ENCODE measurements at regions not wholly inside any gene's neighbourhood (a gene's known extent, or its start where the extent isn't known, plus 50 kb on each side); places are given as distances from the start of the nearest gene placed in this dataset.
A peak's percentile ranks its signal among the peaks of the same experiment; 100 is the strongest.
"Not testable (repeated sequence)": the region's sequence is repeated elsewhere in the genome, so short reads cannot be mapped to it uniquely, and the experiment has no call there.

DNA sequence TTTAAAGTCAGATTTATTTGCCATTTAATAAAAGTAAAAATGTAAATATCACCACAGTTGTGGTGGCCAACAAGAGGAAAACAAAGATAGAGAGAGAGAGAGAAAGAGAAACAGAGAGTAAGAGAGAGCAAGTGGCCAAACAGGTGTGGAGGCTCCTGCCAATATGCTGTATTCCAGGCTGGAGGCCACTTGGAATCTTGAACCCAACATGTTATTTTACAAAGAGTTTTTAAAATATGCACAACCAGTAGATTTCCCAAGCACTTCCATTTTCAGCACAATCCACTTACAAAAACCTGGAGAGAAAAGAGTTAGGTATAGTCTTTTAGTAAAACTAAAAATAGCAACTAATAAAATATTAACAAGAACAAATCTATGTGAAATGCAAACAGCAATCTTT, 1323.1 kb upstream of the CITED2 start:
- DNase-seq (ENCODE audit: low read depth in 2 of 2), result no peak

DNA sequence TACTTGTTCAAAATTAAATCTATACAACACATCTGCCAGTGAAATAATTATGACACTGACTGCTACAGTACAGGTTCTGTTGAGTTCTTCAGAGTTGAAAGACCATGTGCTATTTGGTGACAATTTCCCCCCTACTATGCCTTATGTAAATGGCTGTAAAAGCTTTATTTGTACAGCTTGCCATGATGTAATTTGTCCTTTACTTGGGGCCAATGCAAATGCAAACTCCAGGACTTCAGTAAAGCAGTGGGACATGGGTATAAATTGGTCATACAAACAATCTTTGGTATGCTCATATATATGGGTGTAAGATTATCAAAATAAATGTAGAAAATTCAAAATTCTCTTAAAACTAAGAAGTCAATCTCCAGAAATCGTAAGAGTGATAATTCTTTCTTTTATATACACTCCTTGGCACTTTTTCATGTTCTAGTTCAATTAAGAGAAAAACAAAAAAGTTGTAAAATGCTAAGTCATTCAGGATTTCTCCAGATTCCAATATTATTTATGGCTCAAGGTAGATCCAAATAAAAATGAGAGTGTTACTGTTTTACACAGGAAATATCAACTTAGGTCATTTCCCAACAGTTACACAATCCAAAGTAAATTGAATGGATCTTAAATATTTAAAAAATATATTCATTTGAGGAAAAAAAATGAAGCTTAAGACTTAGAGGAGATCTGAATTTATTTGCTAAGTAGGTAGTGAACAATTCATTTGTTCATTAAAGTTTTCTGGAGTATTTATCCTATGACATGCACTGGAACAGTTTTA, 1310.5 kb upstream of the CITED2 start:
- DNase-seq (ENCODE audit: low read depth in 2 of 2), result peak; percentile 53 to 61

DNA sequence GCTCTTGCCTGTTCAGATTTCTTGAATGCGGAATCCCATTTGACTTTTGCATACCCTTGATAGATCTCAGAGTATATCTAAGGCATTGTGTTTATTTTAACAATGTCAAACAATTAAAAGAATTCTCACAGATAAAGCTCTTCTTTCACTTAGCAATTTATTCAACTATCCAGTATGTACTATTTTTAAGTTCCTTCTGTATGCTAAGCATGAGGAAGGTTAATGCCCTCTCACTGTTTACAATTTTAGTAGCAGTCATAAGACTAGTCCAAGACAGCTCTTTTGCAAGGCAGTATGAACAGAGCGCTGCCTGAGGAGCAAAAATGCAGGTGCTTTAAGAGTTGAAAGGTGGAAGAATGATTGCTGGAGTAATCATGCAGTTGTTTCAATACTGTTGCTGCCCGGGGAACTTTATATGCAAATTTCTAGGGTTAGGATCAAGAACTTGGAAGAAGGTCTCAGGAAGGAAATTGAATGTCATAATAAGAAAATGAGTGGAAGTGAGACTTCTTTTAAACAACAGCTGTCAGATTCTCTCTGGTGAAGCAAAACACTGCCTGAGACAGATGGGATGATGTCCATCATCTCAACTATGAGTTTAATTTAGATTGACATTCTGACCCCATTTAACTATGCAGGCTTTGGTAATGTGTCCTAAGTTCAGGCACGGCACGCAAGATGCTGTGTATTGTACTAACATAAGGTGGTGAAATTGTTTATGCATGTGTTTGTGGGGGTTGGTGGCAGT, 1303.5 kb upstream of the CITED2 start:
- DNase-seq (ENCODE audit: low read depth in 2 of 2), result peak in 1 of 2 donors; percentile 55

DNA sequence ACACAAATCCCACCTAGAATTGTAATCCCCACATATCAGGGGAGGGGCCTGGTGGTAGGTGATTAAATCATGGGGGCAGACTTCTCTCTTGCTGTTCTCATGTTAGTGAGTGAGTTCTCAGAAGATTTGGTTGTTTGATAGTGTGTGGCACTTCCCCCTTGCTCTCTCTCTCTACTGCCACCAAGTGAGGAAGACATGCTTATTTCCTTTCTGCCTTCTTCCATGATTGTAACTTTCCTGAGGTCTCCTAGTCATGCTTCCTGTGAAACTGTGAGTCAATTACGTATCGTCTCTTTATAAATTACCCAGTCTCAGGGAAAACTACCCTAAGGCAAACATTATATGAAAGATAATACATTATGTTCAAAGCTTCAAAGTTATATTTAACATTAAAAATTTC, 1297.5 kb upstream of the CITED2 start:
- peak in 1 of 2 donors; percentile 46 for DNase-seq (ENCODE audit: low read depth in 2 of 2)

DNA sequence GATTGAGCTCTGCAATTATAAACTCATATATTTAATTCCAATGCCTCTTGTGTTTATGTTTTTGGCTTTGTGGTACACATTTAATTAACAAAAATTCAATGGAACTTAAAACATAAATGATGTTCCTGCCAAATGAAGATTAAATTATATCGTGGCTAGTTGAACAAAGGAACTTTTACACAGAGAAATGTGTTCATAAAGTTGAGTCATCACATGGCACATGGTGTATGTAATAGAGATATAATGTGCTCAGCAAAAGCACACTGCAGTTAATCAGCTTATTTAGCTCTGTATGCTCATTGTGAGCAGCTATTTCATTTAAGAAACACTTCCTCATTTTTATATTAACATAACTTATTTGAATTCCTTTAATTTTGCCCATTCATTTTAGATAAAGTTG, 1295.6 kb upstream of the CITED2 start:
- no peak for DNase-seq (ENCODE audit: low read depth in 2 of 2)

DNA sequence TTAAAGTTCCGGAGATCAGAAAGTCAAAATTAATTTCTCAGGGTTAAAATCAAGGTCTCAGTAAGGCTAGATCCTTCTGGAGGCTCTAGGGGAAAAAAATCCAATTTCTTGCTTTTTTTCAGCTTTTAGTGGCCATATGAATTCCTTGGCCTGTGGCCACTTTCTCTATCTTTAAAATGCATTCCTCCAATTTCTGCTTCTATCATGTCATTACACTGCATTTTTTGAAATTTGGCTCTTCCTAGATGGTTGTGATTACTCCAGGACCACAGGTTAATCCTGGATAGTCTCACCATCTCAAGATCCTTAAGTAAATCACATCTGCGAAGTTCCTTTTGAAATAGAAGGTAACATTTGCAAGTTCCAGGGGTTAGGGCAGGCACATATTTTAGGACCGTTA, 1294.9 kb upstream of the CITED2 start:
- DNase-seq (ENCODE audit: low read depth in 2 of 2), result no peak

DNA sequence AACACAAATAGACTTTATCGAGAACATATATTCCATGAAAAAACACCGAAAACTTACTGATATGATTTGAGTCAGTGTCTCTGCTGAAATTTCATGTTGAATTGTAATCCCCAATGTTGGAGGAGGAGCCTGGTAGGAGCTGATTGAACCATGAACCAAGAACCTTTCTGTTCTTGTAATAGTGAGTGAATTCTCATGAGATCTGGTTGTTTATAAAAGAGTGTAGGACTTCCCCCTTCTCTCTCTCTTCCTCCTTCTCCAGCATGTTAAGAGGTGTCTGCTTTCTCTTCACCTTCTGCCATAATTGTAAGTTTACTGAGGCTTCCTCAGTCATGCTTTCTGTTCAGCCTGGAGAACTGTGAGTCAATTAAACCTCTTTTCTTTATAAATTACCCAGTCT, 1289.3 kb upstream of the CITED2 start:
- DNase-seq (ENCODE audit: low read depth in 2 of 2), result no peak

DNA sequence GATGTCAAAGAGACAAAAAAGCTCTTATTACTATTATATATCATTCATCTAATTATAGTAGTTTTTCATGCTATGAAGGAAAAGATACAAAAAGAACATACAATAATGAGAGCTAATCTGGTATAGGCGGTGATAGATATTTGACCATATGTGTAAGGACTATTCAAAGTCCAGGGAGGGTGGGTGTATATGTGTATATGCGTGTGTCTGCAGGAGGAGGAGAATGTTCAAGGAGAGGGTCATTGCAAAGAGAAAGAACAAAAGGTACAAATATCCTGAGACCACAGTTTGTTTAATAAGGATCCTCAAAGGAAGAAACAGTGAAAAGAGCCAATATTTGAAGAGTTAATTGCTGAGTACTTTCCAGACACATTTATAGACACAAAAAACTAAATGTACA, 1288.6 kb upstream of the CITED2 start:
- DNase-seq (ENCODE audit: low read depth in 2 of 2), result peak in 1 of 2 donors; percentile 2

DNA sequence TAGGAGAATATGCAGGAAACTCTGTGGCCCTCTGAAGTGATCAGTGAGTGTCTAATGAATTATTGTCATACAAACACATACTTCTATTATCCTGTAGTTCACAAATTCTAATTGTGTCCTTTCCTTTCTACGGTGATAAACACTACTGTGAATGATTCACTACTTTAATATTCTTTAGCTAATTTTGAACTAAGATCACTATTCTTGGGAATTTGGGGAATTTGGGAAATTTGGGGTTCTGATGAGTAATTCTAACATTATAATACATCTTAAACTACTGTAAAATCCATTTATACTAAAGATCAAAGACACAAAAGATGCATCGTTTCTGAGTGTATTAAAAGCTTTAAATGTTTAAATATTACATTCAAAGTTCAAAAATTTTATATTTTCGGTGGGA, 1287.2 kb upstream of the CITED2 start:
- no peak for DNase-seq (ENCODE audit: low read depth in 2 of 2)

DNA sequence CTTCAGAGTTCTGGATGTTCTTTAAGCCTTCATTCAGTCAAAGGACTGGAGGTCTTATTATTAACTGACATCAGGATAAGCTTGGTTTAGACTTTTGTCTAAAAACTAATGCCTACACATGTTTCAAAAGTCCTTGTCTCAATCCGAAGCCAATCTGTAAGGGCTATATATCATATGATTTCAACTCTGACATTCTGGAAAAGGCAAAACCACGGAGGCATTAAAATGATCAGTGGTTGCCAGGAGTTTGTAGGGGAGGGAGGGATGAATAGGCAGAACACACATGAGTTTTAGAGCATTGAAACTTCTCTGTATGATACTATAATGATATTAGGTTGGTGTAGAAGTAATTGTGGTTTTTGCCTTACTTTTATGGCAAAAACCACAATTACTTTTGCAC, 1285.8 kb upstream of the CITED2 start:
- no peak for DNase-seq (ENCODE audit: low read depth in 2 of 2)

DNA sequence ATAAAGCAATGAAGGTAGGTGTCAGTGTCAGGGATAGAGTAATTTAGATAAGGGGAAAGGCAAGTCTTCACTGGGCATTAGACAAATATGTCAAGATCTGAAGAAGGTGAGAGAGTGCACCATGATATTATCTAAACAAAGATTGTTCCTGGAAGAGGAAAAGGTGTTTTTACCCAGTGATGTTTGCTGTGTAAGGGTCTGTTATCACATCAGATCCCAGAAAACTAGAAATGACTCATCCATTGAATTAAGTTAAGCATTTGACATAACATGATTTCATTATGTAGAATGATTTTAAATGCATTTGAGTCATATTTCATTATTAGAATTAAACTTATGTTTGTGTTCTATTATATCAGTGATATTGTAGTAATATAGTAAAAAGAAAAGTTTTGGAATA, 1279.5 kb upstream of the CITED2 start:
- DNase-seq (ENCODE audit: low read depth in 2 of 2), result peak in 1 of 2 donors; percentile 23

DNA sequence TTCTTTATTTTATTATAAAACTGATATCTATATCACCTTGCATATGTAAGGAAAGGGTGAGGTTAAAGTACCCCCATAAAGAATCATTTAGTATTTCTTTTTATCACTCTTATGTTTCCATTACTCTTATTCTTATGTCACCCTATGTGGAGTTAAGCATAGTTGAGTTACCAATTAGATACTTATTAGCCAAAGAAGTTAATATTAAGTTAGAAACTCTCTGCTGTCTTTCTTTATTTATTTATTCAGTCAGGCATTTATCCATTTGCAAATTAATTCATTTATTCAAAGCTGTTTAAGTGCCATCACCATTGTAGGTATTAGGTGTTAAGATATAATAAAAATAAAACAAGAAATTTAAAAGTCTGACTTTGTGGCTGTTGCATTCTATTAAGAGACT, 1279.1 kb upstream of the CITED2 start:
- DNase-seq (ENCODE audit: low read depth in 2 of 2), result no peak

DNA sequence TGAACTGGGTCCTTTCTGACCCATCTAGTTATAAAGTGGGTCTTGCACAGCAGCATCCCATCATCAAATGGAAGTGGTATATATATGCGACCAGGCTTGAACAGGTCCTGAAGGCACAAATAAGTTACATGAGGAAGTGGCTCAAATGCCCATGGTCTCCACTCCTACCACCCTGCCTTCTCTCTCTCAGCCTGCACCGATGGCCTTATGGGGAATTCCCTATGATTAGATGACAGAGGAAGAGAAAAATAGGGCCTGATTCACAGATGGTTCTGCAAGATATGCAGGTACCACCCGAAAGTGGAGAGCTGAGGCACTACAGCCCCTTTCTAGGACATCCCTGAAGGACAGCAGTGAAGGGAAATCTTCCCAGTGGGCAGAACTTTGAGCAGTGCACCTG, 1275.1 kb upstream of the CITED2 start:
- not testable (repeated sequence) for DNase-seq (ENCODE audit: low read depth in 2 of 2)

DNA sequence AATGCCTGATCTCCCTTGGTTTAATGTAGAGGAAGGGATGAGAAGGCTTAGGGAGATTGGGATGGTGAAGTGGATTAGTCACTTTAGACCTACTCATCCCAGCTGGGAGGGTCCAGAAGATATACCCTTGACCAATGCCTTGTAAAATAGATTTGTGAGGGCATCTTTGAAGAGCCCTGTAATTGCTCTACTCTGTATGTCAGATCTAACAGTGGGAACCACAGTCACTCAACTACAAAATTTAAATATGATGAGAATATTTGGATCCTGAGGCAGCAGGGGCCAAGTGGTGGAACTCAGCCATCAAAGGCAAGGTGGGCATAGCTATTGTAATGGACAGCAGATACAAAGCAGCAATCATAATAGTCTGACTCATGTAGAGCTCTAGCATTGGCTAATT, 1272.9 kb upstream of the CITED2 start:
- not testable (repeated sequence) for DNase-seq (ENCODE audit: low read depth in 2 of 2)

DNA sequence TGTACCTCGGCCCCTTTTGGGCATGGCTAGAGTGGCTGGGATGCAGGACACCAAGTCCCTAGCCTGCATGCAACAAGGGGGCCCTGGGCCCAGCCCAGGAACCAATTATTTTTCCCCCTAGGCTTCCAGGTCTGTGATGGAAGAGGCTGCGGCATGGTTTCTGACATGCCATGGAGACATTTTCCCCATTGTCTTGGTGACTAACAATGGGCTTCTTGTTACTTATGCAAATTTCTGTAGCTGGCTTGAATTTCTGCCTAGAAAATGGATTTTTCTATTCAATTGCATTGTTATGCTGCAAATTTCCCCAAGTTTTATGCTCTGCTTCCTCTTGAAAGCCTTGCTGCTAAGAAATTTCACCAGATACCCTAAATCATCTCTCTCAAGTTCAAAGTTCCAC, 1269.6 kb upstream of the CITED2 start:
- DNase-seq (ENCODE audit: low read depth in 2 of 2), result no peak

DNA sequence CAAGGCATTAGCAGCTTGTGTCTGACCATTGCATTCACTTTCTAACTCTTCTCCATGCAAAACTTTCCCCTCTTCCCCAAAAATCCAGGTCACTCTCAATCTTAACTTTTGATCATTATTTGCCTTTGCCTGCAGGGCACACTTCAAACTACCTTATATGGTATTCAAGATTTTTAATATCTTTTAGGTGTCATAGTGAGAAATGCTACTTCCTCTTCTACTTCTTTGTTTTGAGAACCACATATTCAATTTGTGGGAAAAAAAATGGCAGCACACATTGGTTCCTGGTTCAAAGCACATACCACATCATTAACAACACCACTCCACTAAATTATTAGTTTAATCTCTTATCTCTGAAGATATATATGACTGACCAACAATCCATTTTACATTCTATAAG, 1267.0 kb upstream of the CITED2 start:
- DNase-seq (ENCODE audit: low read depth in 2 of 2), result no peak

DNA sequence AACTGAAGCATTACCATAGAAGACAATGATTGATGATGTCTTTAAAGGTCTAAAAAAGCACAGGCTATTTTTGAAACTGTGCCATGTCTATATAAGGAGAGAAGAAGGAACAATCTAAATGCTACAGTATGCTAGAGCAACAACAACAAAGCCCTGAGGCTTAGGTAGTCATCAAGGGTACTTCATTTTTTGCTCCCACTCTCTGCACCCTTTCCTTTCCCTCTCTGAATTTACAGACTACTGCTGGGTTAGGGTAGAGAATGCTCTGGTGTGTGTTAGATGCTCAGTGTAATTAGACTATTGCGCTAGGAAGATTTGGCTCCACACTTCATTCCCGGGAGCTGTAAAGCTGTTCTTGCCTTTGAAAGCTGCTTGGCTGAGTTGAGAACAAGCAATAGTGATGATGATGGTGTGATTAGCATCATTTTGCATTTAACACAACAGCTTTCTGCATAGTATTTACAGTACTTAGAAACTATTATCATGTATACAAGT, 1262.5 kb upstream of the CITED2 start:
- peak in 1 of 2 donors; percentile 44 for DNase-seq (ENCODE audit: low read depth in 2 of 2)

DNA sequence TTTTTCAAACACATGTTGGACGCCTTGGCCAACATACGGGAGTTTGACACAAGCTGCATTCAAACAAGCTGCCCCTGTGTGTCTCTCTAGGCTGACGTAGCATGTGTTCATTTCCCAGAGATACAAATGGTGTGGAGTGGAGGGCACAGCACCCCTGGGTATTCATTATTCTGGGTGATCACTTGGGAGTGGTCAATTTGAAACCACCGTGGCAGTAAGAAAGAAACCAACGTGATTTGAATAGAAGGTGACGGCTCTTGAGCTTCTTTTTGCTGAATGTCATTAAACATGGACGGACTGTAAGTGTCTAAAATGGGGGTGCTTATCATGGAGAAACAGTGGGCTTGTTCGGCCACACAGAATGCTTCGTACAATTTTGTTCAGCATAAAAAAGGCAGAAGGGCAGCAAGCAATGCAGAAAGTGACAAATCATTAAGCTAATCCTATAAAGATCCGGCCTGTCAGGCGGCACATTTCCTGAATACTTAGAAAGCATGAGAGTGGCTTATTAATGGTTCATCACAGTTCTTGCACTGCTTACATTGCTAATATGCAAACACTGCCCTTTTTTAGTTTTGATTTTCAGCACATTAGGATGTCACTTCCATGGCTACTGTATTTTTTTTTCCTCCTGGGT, 1261.9 kb upstream of the CITED2 start:
- no peak for DNase-seq (ENCODE audit: low read depth in 2 of 2)

DNA sequence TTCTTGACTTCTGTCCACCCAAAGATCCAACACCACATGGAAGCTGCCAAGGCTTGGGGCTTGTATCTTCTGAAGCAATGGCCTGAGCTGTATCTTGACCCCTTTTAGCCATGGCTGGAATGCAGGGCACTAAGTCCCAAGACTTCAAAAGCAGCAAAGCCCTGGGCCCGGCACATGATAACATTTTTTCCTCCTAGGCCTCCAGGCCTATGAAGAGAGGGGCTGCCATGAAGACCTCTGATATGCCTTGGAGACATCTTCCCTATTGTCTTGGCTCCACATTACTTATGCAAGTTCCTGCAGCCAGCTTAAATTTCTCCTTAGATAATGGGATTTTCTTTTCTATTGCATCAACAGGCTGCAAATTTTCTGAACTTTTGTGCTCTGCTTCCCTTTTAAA, 1252.6 kb upstream of the CITED2 start:
- DNase-seq (ENCODE audit: low read depth in 2 of 2), result no peak

DNA sequence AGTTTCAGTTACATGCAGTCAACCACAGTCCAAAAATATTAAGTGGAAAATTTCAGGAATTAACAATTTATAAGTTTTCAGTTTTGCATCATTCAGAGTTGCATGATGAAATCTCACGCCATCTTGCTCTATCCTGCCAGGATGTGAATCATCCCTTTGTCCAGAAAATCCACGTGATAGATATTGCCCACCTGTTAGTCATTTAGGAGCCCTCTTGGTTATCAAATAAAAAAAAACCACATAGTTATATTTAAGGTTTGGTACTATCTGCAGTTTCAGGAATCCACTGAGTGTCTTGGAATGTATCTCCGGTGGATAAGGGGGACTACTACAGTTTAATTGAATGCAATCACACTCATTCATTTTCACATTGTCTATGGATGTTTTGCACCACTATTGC, 1249.0 kb upstream of the CITED2 start:
- peak; percentile 16 to 43 for DNase-seq (ENCODE audit: low read depth in 2 of 2)

DNA sequence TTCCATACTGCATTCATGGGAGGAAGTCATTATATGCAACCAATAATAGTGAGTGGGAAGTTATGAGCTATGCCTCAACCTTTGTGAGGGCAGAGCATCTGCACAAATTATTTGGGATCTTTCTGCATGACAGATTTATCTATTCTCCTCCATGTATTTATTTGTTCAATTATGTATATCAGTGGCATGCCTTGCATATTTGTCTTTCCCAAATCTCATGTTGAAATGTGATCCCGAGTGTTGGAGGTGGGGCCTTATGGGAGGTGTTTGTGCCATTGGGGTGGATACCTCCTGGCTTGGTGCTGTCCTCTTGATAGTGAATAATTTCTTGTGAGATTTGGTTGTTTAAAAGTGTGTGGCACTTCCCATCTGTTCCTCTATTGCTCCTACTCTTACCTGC, 1246.0 kb upstream of the CITED2 start:
- no peak for DNase-seq (ENCODE audit: low read depth in 2 of 2)

DNA sequence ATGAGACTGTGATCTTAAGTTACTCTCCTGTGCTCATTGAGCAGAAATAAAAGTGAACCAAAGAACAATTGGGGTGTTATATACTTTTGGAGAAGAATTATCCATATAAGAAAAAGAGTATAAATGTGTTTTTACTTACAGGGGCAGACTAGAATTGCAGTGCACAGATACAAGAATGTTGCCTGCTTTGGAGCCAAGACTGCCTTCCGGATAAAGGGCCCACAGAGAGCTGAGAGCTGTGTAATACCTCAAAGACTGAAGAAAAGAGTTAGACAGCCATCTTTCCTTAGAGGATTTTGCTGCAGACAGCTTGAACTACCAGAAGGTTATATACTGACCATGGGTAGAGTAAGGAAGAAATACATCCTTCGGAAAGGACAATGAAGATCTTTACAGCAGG, 1235.5 kb upstream of the CITED2 start:
- no peak for DNase-seq (ENCODE audit: low read depth in 2 of 2)

DNA sequence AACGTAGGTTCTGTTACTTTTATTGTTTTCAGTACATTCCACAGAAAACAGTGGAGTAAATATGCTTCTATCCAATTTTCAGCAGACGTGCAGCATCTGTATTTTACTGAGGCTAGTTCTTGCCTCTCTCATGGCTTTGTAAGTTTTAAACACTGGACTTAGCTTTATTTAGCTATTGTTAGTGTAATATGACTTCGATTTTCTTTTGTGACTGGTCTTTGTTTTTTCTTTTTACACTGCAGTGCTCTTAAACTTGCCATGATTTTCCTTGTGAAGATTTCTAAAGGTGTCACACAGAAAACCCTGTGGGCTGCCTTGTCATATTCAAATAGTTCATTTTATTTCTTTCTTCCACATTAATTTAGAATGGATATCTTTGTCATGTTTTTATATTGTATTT, 1234.9 kb upstream of the CITED2 start:
- DNase-seq (ENCODE audit: low read depth in 2 of 2), result no peak

All from lung microvascular endothelial cell (primary cell).